Neuronal stem cell (in vitro differentiated cells): ENCODE measurements at regions not wholly inside any gene's neighbourhood (a gene's known extent, or its start where the extent isn't known, plus 50 kb on each side); places are given as distances from the start of the nearest gene placed in this dataset.

Source experiments
- DNase-seq: peaks from one replicate; pipeline ENCODE4 v3.0.0-alpha.2; 2013; ENCODE audit warnings: low spot score
- H2AFZ ChIP-seq: one replicate; pipeline ENCODE4 v1.6.1; 2013; ENCODE audit warnings: mild to moderate bottlenecking, low read length, inconsistent platforms
- H2AK5ac ChIP-seq: 2 replicates; pipeline ENCODE4 v1.6.1; 2013; ENCODE audit warnings: low read depth, mild to moderate bottlenecking, inconsistent platforms, low read length, moderate library complexity, mixed read lengths
- H2BK120ac ChIP-seq: 2 replicates; pipeline ENCODE4 v1.6.1; 2013; ENCODE audit warnings: low read depth, mild to moderate bottlenecking, inconsistent platforms, low read length, moderate library complexity, mixed read lengths
- H2BK12ac ChIP-seq: one replicate; pipeline ENCODE4 v1.6.1; 2013; ENCODE audit warnings: low read length, inconsistent platforms
- H2BK15ac ChIP-seq: 2 replicates; pipeline ENCODE4 v1.6.1; 2013; ENCODE audit warnings: mild to moderate bottlenecking, low read length, inconsistent platforms, mixed read lengths
- H2BK5ac ChIP-seq: one replicate; pipeline ENCODE4 v1.6.1; 2013; ENCODE audit warnings: inconsistent platforms, mild to moderate bottlenecking, low read length, moderate library complexity
- H3K14ac ChIP-seq: one replicate; pipeline ENCODE4 v1.6.1; 2013; ENCODE audit warnings: low read length, inconsistent platforms
- H3K18ac ChIP-seq: 2 replicates; pipeline ENCODE4 v1.6.1; 2013; ENCODE audit warnings: low read length, inconsistent platforms
- H3K23ac ChIP-seq: 2 replicates; pipeline ENCODE4 v1.6.1; 2013; ENCODE audit warnings: low read depth, mild to moderate bottlenecking, mixed read lengths, low read length, inconsistent platforms; ENCODE audit not compliant: poor library complexity
- H3K27ac ChIP-seq: replicated peaks from 3 replicates; pipeline ENCODE4 v1.5.1; 2013; ENCODE audit warnings: low read length, inconsistent platforms
- H3K27me3 ChIP-seq, 3 experiments: 2 replicates each; pipeline ENCODE4 v1.6.1; 2013; ENCODE audit warnings: low read length in 3 of 3, mild to moderate bottlenecking in 2 of 3, inconsistent platforms in 1 of 3, low read depth in 1 of 3, mixed read lengths in 1 of 3, moderate library complexity in 1 of 3; ENCODE audit not compliant: control insufficient read depth in 3 of 3, insufficient read depth in 3 of 3
- H3K36me3 ChIP-seq, 2 donors: replicated peaks in 1 of 2; 2 replicates each; pipeline ENCODE4 v1.6.1; 2013; ENCODE audit warnings: low read length in 2 of 2; ENCODE audit not compliant: control insufficient read depth in 2 of 2, insufficient read depth in 2 of 2
- H3K4ac ChIP-seq: 2 replicates; pipeline ENCODE4 v1.6.1; 2013; ENCODE audit warnings: inconsistent platforms, mild to moderate bottlenecking, low read length, moderate library complexity
- H3K4me1 ChIP-seq, 2 donors: 1 replicate in 1 of 2; 2 replicates in 1 of 2; pipeline ENCODE4 v1.6.1; 2013; ENCODE audit warnings: low read length in 2 of 2, low read depth in 1 of 2; ENCODE audit not compliant: control insufficient read depth in 2 of 2, insufficient read depth in 1 of 2
- H3K4me2 ChIP-seq: one replicate; pipeline ENCODE4 v1.6.1; 2013; ENCODE audit warnings: mild to moderate bottlenecking, low read length, inconsistent platforms; ENCODE audit not compliant: insufficient read depth, poor library complexity, severe bottlenecking
- H3K4me3 ChIP-seq, 2 donors: 2 replicates each; pipeline ENCODE4 v1.5.1; 2013; ENCODE audit warnings: low read length in 2 of 2, mild to moderate bottlenecking in 2 of 2, inconsistent platforms in 1 of 2, moderate library complexity in 1 of 2
- H3K79me1 ChIP-seq: one replicate; pipeline ENCODE4 v1.6.1; 2013; ENCODE audit warnings: low read depth, mild to moderate bottlenecking, inconsistent platforms, low read length, moderate library complexity
- H3K9ac ChIP-seq: one replicate; pipeline ENCODE4 v1.6.1; 2013; ENCODE audit warnings: mild to moderate bottlenecking, low read depth, low read length, inconsistent platforms; ENCODE audit not compliant: poor library complexity
- H3K9me3 ChIP-seq, 2 donors: replicated peaks in 1 of 2; 2 replicates each; pipeline versions ENCODE3 to v1.6.1; 2013; ENCODE audit warnings: low read length in 2 of 2, mild to moderate bottlenecking in 2 of 2, inconsistent platforms in 1 of 2, low read depth in 1 of 2, mixed read lengths in 1 of 2, moderate library complexity in 1 of 2; ENCODE audit not compliant: control insufficient read depth in 2 of 2, insufficient read depth in 1 of 2
- H4K8ac ChIP-seq: one replicate; pipeline ENCODE4 v1.6.1; 2013; ENCODE audit warnings: low read depth, mild to moderate bottlenecking, inconsistent platforms, low read length, moderate library complexity
- H4K91ac ChIP-seq: one replicate; pipeline ENCODE4 v1.6.1; 2013; ENCODE audit warnings: low read length, low read depth, mild to moderate bottlenecking, inconsistent platforms; ENCODE audit not compliant: poor library complexity
- WGBS, 2 donors: extraction: QIAGEN DNeasy Blood & Tissue Kit; methylation state at CpG; one replicate each; pipeline ENCODE4 v1.1.7; 2013; ENCODE audit warnings: missing lambda C conversion rate in 2 of 2, mixed read lengths in 1 of 2; ENCODE audit not compliant: insufficient read length in 2 of 2, insufficient replicate concordance in 1 of 2; ENCODE audit errors: extremely low coverage in 2 of 2; 5-methylcytosine and 5-hydroxymethylcytosine counted together

DNA sequence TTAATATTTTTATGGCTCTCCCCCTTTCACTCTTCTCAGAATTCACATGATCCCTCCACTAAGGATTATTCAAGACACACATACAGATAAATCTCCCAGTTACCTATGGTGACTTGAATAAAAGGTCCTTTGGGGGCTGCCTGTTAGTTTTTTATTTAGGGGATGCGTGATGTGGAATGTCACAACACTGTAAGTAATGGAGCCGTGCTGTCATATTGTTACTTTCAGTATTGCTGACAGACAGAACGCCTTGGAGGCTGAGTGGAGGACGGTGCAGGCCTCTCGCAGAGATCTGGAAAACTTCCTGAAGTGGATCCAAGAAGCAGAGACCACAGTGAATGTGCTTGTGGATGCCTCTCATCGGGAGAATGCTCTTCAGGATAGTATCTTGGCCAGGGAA, 291.7 kb downstream of the UTRN start:
- Histone ChIP-seq H3K23ac (no peak overlapping the region), H2AK5ac (no peak overlapping the region), H4K8ac (no peak overlapping the region), H2AFZ (no peak overlapping the region), H2BK15ac (no peak overlapping the region), H3K4me3 (no peak overlapping the region), H4K91ac (no peak overlapping the region), H3K9me3 (no peaks in the 10 kb centered on the region), H3K9ac (no peak overlapping the region), H2BK120ac (no peak overlapping the region), H2BK5ac (no peak overlapping the region), H3K36me3 (peaks cover 4 to 26% of the 10 kb centered on the region in 2 donors), H3K4me1 (peaks cover 0 to under 1% of the 10 kb centered on the region in 2 donors), H3K4ac (no peak overlapping the region), H3K4me2 (no peak overlapping the region), H3K14ac (no peak overlapping the region), H3K27me3 (no peaks in the 10 kb centered on the region), H3K18ac (no peak overlapping the region), H2BK12ac (no peak overlapping the region), H3K79me1 (no peaks in the 10 kb centered on the region), H3K27ac (no peak overlapping the region)
- no peak for DNase-seq
- no CpG with 5 or more reads among the region's 6 CpGs for WGBS, 2 donors

DNA sequence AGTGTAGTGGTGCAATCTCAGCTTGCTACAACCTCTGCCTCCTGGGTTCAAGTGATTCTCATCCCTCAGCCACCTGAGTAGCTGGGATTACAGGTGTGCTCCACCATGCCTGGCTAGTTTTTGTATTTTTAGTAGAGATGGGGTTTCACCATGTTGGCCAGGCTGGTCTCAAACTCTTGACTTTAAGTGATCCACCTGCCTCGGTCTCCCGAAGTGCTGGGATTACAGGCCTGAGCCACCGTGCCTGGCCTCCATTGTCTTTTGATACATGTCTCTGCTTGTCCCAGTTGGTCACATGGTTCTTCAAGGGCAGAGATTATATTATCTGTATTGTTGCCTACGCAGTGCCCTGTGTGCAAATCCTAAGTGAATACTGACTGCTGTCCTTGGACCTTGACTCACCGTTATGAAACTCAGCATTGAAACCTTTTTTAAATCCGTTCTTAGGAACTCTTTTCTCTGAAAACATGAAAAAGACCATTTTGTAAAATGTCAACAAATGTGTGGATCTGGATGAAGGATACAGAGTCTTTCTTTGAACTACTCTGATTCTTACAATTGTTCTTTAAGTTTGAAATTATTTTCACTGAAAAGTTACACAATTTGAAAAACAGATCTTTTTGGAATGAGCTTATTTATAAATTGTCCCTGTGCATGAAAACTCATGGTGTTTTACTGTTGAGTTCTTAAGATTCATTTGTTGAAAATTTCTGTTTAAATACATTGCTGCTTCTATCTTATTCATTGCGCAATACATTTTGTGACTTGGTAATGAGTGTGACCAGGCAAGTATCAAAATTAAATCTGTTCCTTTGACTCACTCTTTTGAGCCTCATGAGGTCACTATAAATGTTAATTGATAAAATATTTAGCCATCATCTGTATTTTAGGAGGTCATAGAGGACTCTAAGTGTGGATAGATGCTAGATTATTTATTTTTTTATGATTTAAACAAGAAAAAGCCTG, 293.5 kb downstream of the UTRN start:
- Histone ChIP-seq H2AFZ (no peak overlapping the region), H3K9me3 (no peaks in the 10 kb centered on the region), H3K36me3 (peaks cover 4 to 26% of the 10 kb centered on the region in 2 donors), H3K4me3 (no peak overlapping the region), H2BK120ac (no peak overlapping the region), H2BK15ac (no peak overlapping the region), H3K14ac (no peak overlapping the region), H3K79me1 (no peaks in the 10 kb centered on the region), H3K27ac (no peak overlapping the region), H3K18ac (no peak overlapping the region), H3K9ac (no peak overlapping the region), H4K8ac (no peak overlapping the region), H2BK12ac (no peak overlapping the region), H3K4me1 (peaks cover 1 to 6% of the 10 kb centered on the region in 2 donors), H3K23ac (no peak overlapping the region), H2BK5ac (no peak overlapping the region), H3K4ac (no peak overlapping the region), H2AK5ac (no peak overlapping the region), H3K4me2 (no peak overlapping the region), H4K91ac (no peak overlapping the region), H3K27me3 (no peaks in the 10 kb centered on the region)
- no CpG with 5 or more reads among the region's 7 CpGs for WGBS, 2 donors
- no peak for DNase-seq

DNA sequence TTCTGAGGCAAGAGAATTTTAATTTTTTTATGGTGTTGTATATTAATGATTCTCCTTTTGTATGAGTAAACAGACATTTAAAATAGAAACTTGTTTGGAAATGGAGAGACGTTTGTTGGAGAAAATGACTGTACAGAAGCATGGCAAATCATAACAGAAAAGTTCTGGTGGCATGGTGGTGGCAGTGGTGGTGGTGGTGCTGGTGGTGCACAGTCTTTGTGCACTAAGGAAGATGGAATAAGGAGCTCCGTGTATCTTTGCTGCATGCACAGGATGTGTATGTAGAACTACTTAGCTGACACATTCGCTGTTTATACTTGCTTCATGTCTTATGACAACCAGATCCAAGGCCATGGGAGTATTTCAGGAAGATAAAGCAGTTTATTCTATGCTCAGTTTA, 294.9 kb downstream of the UTRN start:
- no peak overlapping the region for H2BK120ac ChIP-seq
- no peak overlapping the region for H3K9ac ChIP-seq
- no peak overlapping the region for H3K4me2 ChIP-seq
- no peak overlapping the region for H2AFZ ChIP-seq
- H2BK5ac ChIP-seq = no peak overlapping the region
- no peak overlapping the region for H4K8ac ChIP-seq
- H3K27ac ChIP-seq = no peak overlapping the region
- DNase-seq = no peak
- no peaks in the 10 kb centered on the region for H3K9me3 ChIP-seq
- no peak overlapping the region for H3K23ac ChIP-seq
- H3K4ac ChIP-seq = no peak overlapping the region
- H4K91ac ChIP-seq = no peak overlapping the region
- peaks cover 4 to 26% of the 10 kb centered on the region in 2 donors for H3K36me3 ChIP-seq
- no peak overlapping the region for H3K14ac ChIP-seq
- no peak overlapping the region for H2BK15ac ChIP-seq
- no peaks in the 10 kb centered on the region for H3K79me1 ChIP-seq
- no peak overlapping the region for H3K18ac ChIP-seq
- no peak overlapping the region for H3K4me3 ChIP-seq
- H2BK12ac ChIP-seq = no peak overlapping the region
- H3K4me1 ChIP-seq = peaks cover 1 to 6% of the 10 kb centered on the region in 2 donors
- no peak overlapping the region for H2AK5ac ChIP-seq
- no CpG with 5 or more reads among the region's 3 CpGs for WGBS, 2 donors
- no peaks in the 10 kb centered on the region for H3K27me3 ChIP-seq

DNA sequence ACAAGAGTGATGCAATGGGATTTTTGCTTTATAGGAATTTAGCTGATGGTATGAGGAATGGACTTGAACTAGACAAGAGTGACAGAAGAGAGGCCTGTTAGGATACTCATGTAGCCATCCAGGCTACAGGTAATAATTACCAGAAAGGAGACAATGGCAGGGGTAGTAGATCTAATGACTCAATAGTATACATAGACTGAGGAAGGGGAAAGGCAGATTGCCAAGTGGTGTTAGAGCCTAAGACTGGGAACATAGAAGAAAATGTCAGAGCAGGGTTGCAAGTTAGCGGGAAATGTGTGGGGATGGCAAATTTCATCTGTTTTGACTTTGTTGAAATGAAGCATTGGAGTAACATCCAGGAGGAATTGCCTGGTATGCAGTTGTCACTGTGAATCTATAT, 295.6 kb downstream of the UTRN start:
- no peak overlapping the region for H2BK5ac ChIP-seq
- no peak overlapping the region for H2BK15ac ChIP-seq
- no peak overlapping the region for H3K9ac ChIP-seq
- no peak overlapping the region for H4K8ac ChIP-seq
- no peak overlapping the region for H3K4me2 ChIP-seq
- no peak overlapping the region for H2AK5ac ChIP-seq
- no peak overlapping the region for H2BK12ac ChIP-seq
- no peak overlapping the region for H3K18ac ChIP-seq
- no peaks in the 10 kb centered on the region for H3K27me3 ChIP-seq
- H3K79me1 ChIP-seq = no peaks in the 10 kb centered on the region
- no peak overlapping the region for H3K27ac ChIP-seq
- no peak overlapping the region for H2AFZ ChIP-seq
- H3K9me3 ChIP-seq = no peaks in the 10 kb centered on the region
- no peak for DNase-seq
- no peak overlapping the region for H3K23ac ChIP-seq
- no peak overlapping the region for H2BK120ac ChIP-seq
- WGBS, 2 donors = no CpG with 5 or more reads among the region's 1 CpG
- no peak overlapping the region for H3K14ac ChIP-seq
- peaks cover 1 to 6% of the 10 kb centered on the region in 2 donors for H3K4me1 ChIP-seq
- H3K4me3 ChIP-seq = no peak overlapping the region
- no peak overlapping the region for H4K91ac ChIP-seq
- H3K4ac ChIP-seq = no peak overlapping the region
- peaks cover 4 to 26% of the 10 kb centered on the region in 2 donors for H3K36me3 ChIP-seq
